Stimulated activated CD8-positive, alpha-beta memory T cell treated with anti-CD3 and anti-CD28 coated beads, Interleukin-7, amount 100 ng/mL, for 1 hour (primary cell): ENCODE measurements at regions not wholly inside any gene's neighbourhood (a gene's known extent, or its start where the extent isn't known, plus 50 kb on each side); places are given as distances from the start of the nearest gene placed in this dataset.

ENCODE experiments used
- DNase-seq, 2 donors: peaks; one replicate each; pipeline ENCODE4 v3.0.0-alpha.2; 2020; ENCODE audit warnings: low read depth in 2 of 2

DNA sequence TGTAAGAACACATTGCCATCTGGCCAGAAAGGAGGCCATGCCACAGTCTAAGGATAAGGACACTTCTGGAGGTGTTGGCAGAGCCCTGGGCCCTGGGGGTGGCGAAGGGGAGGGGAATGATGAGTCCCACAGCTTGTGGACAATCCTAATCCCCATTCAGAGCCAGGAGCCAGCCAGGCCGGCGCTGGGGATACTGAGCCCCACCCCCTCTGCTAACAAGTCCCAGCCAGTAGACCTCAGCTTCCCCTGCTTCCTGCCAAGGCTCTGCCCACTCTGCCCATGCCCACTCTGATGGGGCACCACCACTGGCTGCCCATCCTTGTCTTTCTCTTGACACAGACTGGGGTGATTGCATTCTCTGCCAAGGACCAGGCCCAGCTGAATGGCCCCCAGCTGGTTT is 71.9 kb downstream of the NAV1 start:
- DNase-seq, result no peak

DNA sequence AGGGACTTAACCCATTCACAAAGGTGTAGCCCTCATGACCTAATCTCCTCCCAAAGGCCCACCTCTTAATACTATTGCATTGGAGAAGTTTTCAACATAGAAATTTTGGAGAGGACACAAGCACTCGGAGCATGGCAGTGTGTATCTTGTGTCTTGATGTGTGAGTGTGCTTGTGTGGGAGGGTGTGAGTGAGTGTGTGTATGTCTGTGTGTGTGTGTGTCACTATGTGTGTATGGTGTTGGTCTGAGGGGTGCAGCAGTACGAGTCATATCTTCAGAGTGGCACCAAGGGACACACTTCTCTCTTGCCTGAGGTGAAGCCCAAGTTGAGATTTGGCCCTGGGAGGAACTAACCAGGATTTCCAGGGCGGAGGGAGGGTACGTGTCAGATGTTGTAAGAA is 73.7 kb downstream of the NAV1 start:
- no peak for DNase-seq

DNA sequence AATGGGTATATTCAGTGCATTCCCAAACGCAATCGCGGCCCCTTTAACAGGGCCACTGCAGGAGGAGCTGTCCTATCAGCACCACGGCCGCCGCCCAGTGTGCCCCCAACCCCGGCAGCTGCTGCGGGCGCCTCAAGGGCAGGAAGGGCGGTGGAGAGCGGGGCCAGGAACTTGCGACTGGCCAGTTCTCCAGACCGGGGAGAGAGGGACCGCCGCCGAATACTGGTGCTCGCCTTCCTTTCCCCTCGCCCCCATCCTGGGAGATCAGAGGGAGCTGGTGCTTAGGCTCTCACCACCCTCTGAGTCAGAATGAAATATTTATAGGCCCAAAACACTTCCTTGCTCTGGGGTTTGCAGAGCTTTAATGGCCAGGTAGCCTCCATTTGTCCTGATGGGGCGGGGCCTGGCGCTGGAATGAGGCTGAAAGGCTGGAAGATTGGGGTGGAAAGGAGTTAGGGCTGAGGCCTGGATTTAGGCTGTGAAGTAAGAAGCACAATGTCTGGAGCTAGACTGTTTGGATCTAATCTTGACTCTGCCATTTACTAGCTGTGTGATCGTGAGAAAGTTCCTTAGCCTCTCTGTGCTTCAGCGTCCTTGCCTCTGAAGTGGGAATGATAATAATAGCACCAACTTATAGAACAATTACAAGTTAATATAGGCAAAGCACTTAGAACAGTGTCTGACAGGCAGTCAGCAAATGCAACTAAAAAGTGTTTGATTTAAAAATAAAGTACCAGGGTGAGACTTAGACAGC is 75.5 kb downstream of the NAV1 start:
- DNase-seq, result no peak

DNA sequence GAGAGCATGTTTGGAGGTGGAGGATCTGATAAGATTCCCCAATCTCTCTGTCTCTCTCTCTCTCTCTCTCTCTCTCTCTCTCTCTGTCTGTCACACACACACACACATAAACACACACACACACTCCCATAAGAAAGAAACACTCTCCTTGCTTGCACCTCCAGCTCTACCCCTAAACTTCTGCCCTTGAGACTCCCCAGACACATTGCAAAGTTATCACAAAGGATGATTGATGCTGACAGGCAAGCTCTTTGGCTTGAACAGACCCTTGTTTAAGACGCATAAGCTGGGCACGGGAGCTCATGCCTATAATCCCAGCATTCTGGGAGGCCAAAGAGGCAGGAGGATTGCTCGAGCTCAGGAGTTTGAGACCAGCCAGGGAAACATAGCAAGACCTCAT is 78.2 kb downstream of the NAV1 start:
- no peak for DNase-seq

DNA sequence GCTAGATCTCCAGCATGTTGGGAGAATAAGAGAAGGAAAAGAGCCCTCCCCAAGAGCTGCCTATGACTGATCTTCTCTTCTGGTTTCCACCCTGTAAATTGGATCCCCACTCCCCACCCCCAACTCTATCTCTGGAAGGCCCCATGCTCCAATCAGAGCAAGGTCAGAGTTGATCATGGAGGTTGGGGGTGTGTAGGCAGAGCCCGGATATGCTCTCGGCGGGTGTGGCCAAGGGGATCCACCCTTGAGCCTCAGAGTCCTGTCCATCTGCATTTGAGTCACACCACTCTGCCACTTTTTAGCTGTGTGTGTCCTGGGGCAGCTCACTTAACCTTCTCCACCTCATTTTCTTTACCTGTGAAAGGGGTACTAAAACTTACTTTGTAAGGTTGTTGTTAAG is 79.5 kb downstream of the NAV1 start:
- DNase-seq, result no peak

DNA sequence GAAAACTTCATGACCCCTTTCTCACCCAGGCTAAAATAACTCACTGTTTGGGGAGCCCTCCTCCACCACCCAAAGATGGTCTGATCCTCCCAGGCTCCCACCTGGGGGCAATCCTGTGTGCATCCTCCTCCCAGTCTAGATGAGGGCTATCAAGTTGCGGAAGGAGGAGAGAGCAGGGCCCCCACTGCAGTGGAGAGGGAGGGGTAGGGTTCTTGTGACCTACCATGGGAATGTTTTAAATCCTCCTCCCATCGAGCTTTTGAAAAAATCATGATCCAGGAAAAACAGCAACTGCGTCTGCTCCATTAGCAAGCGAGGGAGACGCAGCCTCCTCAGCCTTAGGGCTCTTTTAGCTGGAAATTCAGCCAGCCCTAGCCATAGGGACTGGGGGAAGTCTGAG is 80.0 kb downstream of the NAV1 start:
- no peak for DNase-seq

DNA sequence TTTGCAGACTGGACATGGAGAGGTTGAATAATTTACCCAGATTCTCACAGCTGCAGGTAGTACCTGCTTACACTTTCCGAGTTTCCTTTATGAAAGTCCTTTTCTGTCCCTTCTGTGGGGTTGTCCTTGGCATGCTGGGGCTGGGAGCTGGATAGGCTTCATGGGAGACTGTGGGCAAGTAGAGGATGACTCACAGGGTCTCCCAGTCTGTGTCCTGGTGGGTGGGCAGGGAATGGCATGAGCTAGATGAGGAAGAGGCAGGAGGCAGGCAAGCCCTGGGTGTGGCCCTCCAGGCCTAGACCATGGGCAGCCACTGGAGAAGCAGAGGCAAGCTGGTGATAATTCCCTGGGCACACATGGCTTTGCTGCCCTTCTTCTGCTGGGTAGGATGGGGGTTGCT is 80.6 kb downstream of the NAV1 start:
- no peak for DNase-seq

DNA sequence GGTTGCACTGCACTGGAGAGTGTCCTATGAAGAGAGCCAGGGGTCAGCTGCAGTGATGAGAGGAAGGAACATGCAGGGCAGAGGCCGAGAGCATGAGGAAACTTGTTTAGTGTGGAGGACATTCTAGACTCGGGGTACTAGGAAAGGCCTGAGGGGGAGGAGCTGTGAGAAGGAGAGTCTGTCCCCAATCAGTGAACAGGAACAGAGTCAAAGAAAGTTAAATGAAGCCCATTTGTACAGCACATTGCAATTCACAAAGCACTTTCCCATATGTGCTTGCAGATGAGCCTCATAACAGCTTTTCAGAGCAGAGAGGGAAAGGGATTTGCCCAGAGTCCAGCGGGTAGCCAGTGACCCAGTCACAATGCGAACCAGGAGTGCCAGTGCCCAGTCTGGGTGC is 83.4 kb downstream of the NAV1 start:
- no peak for DNase-seq

DNA sequence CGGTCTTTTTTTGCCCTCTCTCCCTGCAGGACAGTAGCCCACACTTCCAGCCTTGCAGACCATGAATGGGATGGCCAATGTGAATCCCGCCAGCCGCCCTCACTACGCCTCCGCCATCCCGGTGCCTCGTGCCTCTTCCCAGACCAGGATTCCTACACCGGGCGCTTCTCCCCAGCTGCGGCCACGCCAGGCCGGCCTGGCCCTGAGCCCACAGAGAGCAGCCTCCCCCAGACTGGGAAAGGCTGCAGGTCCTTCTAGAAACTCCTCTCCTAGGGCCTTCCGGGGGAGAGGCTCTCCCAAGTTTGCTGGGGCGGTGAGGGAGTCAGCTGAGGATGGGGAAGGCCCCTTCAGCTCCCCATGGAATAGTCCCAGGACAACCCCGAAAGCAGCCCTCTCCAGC is 83.9 kb downstream of the NAV1 start:
- no peak for DNase-seq

DNA sequence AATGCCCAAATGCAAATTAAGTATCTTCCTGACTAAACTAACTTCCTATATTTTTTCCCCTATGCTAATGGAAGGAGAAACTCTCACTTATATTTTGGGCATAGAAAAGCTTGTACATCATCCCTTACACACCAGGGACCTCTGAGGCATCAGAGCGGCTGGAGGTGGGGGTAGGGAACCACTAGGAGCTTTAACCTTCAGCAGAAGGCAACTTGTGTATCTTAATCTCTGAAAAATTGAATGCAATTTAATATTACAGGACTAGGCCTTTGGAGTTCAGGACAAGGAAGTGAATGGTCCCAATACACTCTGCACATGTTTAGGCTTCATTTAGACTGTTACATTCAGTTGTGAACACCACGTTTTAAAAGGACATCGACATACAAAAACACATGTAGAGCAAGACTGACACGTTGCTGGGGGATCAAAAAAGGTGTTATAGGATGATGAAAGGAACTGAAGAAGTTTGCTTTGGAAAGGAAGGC is 85.9 kb downstream of the NAV1 start:
- DNase-seq, result no peak

DNA sequence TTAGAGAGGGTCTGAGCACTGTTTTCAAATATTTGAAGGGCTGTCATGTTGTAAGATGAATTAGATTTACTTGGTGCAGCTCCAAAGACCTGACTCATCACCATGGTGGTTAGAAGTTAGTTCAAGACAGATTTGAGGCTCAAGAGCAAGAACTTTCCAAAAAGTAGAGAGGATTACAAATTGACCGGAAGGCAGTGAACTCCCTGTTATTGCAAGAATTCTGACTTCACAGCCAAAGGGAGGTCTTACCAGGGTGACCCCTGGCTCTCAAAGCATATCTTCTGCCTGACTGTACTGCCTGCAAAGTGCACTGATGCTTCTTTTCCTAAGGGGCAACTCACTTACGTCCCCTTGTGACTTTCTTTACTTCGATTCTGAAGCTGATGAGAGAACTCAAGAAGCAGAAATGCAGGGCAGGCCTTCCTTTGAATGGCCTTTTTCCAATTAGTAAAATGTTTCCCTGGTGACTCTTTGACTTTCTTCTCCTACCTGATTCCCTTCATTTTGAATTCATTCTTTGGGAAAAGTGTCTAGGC is 86.4 kb downstream of the NAV1 start:
- DNase-seq, result no peak

DNA sequence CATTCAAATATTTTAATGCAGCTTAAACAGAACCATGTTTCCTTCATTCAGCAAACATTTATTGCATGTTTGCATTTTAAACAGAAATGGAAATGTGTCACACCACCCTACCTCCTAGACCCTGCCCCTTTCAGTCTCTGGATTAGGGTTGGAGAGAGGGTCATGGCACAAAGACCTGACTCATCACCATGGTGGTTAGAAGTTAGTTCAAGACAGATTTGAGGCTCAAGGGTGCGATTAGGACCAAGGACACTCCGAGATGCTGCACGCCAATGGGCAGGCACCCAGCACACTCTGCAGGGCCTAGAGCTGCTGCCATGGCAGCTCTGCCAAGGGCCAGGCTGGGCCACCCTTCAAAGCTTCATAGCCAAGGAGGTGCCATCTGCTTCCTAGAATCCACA is 86.9 kb downstream of the NAV1 start:
- no peak for DNase-seq

DNA sequence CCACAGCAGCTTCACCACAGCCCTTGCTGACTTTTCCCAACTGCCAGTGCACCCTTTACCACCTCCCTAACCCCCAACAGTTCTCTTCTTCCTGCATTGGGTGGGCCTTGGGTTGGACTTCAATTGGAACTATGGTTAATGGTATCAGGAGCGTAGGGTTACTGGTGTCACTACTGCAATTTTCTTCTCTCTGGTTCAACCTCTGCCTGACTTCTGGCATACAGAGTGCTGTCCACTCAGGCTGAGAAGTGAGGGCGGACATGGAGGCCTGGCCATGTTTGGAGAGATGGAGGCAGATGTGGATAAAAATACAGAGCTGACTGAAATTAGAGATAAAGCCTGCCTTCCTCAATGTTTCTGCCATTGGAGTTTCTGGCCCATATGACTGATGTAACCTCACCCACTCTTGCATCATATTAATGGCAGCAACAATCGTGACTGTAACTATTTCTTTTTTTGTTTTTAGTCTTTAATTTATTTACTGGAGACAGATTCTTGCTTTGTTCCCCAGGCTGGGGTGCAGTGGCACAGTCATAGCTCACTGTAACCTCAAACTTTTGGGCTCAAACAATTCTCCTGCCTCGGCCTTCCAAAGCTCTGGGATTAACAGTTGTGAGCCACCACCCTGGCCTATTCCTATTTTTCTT is 87.8 kb downstream of the NAV1 start:
- DNase-seq, result no peak

DNA sequence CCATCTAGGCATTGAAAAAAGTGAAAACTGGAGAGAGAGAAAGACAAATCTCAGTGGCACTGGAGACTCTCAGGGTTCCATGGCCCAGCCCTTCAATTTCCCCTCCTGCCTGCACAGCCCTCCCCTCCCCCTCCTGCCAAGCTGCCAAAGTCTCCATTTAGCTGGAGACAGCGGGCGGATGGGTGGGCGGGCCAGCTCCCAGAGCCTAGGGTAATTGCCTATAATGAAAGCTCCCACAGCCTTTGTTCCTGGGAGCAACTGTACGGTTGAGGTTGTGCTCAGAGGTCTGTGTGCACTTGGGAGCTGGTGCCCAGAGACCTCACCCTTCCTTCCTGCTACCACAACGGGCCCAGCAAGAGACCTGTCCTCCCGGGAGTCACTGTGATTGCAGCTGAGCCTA is 89.6 kb downstream of the NAV1 start:
- DNase-seq, result no peak

DNA sequence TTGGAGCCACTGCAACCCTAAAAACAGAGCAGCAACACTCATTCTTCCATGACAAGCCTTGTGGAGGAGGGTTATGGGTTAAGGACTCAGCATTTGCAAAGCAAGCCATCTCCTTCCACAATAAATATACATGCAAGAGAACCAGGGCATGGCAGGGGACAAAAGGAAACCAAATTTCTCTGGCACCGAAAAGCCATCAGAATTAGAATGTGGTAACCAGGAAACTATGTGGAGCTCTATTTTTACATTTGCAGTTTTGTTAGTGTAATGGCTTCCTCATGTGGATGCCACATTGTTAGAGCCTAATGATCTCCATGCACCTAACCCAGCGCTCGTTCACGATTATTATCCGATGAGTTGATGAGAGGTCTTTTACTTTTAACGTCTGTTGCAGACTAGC is 91.7 kb downstream of the NAV1 start:
- DNase-seq, result no peak

DNA sequence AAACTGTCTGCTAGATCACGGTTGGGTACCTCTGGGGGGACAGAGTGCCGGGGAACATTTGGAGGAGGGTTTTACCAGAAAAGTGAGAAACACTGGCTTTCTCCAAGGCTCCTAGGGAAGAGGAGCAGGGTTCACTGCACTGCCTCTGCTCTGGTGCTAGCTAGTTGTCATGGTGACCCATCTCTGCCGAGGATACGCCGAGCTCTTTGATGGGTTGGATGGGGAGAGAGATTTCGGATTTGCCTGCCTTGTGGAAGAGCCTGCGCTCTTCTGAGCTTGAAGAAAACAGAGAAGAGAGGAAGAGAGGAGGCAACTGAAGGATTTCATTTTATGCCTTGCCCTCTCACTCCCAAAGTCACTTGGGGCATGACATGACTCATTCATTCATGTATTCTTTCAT is 92.1 kb downstream of the NAV1 start:
- DNase-seq, result no peak

DNA sequence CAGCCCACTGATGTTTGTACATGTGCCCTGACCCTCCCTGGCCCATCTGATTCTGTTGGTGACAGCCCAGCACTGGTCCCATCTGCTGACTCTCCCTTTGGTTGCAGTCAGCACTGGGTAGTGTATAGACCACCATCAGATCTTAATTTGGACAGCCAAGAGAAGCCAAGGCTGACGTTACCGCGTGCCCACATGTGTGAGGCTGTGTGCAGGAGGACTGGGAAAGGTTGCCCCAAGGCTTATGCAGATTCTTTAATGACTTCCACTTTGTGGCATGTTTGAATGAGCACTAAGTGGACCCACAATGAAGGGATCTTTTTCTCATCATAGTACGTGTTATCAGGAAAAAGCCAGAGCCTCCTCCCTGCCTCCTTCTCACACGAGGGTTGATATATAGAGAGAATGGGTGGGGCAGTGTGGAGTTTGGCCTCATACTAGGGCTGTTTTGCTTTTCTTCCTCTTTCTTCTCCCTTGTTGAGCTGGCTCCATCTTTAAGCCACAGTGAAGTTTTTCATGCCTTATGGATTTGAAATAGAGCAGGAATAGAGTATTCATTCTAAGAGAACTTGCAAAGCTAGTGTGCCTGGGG is 93.5 kb downstream of the NAV1 start:
- DNase-seq, result no peak

DNA sequence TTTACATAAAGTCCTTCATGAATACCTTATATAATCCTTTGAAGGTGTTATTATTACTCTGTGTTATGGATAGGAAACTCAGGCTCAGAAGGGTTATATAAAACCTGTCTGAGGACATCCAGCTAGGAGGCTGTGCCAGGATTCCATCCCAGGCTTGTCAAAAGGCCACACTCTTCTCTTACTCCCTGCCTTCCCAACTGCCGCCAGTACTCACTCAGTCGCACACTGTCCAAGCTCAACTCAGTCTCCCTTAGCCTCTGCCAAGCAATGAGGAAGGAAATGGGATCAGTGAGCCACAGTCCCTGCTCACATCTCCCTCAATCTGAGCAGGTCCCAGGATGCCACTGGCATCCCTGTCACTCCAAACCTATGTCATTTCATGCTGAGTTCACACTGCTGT is 94.4 kb downstream of the NAV1 start:
- DNase-seq, result no peak

DNA sequence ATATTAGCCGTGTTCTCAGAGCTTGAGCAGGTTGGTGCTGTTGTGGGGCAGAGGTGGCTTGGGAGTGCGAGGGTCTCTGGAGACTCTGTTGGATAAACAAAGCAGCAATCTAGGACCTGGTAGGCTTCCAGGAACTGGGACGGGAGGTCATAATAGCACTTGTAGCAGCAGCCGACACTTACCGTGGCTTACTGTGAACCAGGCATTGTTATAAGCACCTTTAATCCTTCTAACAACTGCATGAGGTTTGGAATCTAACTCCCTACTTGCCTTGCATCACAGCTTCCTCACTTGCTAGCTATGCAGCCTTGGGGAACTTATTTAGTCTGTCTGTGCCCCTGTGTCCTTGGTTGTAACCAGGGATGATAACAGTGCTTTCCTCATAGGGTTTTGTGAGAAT is 94.9 kb downstream of the NAV1 start:
- DNase-seq, result no peak

DNA sequence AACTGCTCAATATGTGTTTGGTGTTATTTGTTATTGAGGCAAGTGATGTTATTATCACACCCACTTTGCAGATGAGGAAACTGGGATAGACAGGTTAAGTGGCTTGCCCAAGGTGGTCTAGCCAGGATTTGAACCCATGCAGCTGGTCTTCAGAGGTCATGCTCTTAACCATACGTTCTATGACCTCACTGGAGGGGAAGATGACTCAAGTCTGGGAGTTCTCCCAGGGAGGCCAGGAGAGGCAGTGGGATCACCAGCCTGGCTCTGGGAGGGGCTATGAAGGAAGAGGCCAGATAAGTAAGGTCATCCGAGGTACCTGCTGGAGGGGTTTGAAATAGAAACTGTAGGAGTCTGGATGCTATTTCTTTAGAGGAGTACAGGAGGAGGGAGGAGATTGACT is 95.3 kb downstream of the NAV1 start:
- no peak for DNase-seq

DNA sequence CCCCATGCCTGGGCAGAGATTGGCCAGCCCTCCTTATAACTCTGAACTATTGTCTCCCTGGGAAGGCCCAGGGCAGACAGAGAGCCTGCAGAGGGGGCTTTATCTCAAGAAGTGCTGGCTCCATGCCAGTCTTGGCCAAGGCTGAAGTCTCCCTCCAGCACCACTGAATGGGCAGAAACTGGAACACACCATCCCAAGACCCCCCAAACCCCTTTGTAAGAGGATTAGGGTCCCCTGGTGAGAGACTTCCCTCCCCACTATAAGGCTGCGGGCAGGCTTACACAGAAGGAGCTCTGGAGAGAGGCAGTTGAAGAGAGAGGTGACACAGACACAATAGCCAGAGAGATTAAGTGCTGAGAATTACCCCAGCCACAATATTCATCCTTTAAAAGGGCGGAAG is 97.2 kb downstream of the NAV1 start:
- DNase-seq, result no peak

DNA sequence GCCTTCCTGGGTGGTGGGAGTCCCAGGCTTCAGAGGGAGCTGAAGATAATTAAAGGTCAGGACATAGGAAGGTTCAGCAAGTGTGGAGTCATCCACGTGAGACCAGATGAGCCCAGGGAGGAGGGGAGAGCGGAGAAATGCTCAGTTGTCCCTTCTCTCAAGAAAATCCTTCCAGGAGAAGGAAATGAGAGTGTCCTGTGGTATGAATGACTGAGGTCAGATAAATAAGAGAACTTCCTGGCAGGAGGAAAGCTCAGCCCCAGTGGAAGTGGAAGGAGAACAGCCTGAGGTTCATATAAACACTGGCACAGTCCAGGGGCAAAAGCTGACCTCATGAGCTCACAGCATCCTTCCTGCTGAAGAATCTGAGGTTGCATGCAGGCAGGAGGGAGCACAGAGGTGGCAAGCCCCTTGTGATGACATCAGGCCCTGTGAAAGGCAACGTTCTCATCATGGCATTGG is 97.6 kb downstream of the NAV1 start:
- no peak for DNase-seq
